AG04450 (cell line): ENCODE measurements at regions not wholly inside any gene's neighbourhood (a gene's known extent, or its start where the extent isn't known, plus 50 kb on each side); places are given as distances from the start of the nearest gene placed in this dataset.

ENCODE experiments used
- CTCF ChIA-PET: fragments of 300-600, 350-600 bp; formaldehyde crosslinking; extraction: SDS; loops from one replicate; lab custom pipeline; 2022; ENCODE audit warnings: antibody characterized with exemption, inconsistent platforms; lab: Charles Lee
- POLR2A ChIA-PET: fragments of 350-600 bp; formaldehyde crosslinking; extraction: SDS; loops from one replicate; lab custom pipeline; 2021; ENCODE audit warnings: antibody characterized with exemption, inconsistent platforms; lab: Yijun Ruan, JAX
- DNase-seq: peaks from one replicate; pipeline ENCODE4 v3.0.0-alpha.2; 2011; ENCODE audit warnings: low read depth, low spot score
- H3K27ac ChIP-seq: one replicate; pipeline ENCODE4 v1.5.1; 2012; ENCODE audit warnings: low read depth, low read length, control low read depth
- H3K27me3 ChIP-seq: one replicate; pipeline ENCODE4 v1.6.0; 2012; ENCODE audit warnings: low read length; ENCODE audit not compliant: control insufficient read depth, insufficient read depth
- H3K4me3 ChIP-seq: 2 replicates; pipeline ENCODE4 v1.5.1; 2011; ENCODE audit warnings: mild to moderate bottlenecking, low read depth, low read length, control low read depth
- H3K9me3 ChIP-seq: 2 replicates; pipeline ENCODE4 v1.5.1; 2012; ENCODE audit warnings: low read length; ENCODE audit not compliant: control insufficient read depth, insufficient read depth
- TF ChIP-seq, protein P1 (sequence below): IDR thresholded peaks from 2 replicates; pipeline ENCODE4 v1.5.1; 2011; ENCODE audit warnings: low read depth, low read length, control low read depth, inconsistent platforms

GRCh38 chr12:76708296-76708695 lies 55.6 kb upstream of the ZDHHC17 start:
- POLR2A ChIA-PET, result no interaction called here
- no peak overlapping the region for H3K4me3 ChIP-seq

DNA sequence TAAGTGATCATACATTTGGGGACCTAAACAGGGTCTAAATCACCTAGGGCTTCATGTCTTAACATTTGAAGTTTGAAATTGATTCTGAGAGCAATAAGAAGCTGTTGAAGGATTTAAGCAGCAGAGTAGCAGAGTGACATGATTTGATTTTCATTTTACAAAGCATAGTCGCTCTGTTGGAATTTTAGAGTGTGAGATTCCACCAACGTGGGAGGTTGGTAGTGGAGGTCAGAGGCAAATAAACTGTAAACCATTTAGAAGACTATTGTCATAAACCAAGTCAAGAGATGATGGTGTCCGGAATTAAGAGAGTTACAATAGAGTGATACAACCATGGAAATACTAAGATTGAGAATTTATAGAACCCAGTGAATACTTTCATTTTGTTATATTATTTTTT lies 52.7 kb upstream of the ZDHHC17 start:
- CTCF ChIA-PET, result interaction anchor here (0.7 to 0.9 kb wide), 2 partner anchors 125 to 901 kb away, joined by 3 to 4 read pairs; no protein-coding TSS in a partner anchor
- TF ChIP-seq, protein P1, sequence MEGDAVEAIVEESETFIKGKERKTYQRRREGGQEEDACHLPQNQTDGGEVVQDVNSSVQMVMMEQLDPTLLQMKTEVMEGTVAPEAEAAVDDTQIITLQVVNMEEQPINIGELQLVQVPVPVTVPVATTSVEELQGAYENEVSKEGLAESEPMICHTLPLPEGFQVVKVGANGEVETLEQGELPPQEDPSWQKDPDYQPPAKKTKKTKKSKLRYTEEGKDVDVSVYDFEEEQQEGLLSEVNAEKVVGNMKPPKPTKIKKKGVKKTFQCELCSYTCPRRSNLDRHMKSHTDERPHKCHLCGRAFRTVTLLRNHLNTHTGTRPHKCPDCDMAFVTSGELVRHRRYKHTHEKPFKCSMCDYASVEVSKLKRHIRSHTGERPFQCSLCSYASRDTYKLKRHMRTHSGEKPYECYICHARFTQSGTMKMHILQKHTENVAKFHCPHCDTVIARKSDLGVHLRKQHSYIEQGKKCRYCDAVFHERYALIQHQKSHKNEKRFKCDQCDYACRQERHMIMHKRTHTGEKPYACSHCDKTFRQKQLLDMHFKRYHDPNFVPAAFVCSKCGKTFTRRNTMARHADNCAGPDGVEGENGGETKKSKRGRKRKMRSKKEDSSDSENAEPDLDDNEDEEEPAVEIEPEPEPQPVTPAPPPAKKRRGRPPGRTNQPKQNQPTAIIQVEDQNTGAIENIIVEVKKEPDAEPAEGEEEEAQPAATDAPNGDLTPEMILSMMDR, result no peak
- DNase-seq, result no peak

More at GRCh38 chr12:76708296-76708695, 55.6 kb upstream of the ZDHHC17 start:
- CTCF ChIA-PET, result no interaction called here
- H3K27ac ChIP-seq, result no peak overlapping the region
- H3K27me3 ChIP-seq, result no peaks in the 10 kb centered on the region
- TF ChIP-seq, protein P1, result no peak
- no peak for DNase-seq
- no peaks in the 10 kb centered on the region for H3K9me3 ChIP-seq

DNA sequence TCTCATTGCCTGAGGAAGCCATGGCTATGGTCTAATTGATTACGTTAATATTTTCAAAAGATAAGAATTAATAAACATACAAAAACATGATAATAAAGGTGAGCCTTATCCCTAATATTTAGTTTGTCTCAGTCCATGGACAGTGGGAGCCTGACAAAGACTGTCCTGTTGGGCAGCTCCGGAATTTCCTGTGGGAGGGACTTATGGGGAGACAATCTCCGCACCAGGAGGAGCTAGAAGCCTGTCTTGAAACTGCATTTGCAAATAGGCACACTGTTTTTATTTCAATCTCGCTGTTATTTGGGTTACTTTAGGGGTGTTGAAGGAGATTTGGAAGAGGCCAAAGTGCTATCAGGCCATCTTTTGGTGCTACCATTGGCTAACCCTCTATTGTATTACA lies 50.8 kb upstream of the ZDHHC17 start:
- Histone ChIP-seq H3K27ac (no peak overlapping the region), H3K4me3 (no peak overlapping the region), H3K9me3 (no peaks in the 10 kb centered on the region), H3K27me3 (no peaks in the 10 kb centered on the region)
- CTCF ChIA-PET, result no interaction called here
- TF ChIP-seq, protein P1, result no peak
- POLR2A ChIA-PET, result no interaction called here
- DNase-seq, result no peak

More for the DNA sequence above, 52.7 kb upstream of the ZDHHC17 start:
- no peaks in the 10 kb centered on the region for H3K27me3 ChIP-seq
- POLR2A ChIA-PET, result no interaction called here
- no peaks in the 10 kb centered on the region for H3K9me3 ChIP-seq
- no peak overlapping the region for H3K4me3 ChIP-seq
- no peak overlapping the region for H3K27ac ChIP-seq

DNA sequence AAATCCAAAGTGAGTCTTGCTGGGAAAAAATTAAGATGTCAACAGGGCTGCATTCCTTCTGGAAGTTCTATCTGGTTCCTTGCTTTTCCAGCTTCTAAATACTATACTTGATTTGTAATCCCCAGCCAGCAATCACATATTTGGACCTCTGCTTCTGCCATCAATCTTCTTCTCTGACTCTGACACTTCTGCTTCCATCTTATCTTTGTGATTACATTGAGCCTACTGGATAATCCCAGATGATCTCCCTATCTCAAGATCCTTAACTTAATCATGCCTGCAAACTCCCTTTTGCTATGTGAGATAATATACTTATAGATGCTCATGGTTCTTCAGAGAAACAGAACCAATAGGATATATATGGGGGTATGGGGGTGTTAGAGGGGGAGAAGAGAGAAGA lies 49.9 kb upstream of the ZDHHC17 start:
- TF ChIP-seq, protein P1, result no peak
- Histone ChIP-seq H3K9me3 (no peaks in the 10 kb centered on the region), H3K27me3 (no peaks in the 10 kb centered on the region), H3K4me3 (no peak overlapping the region), H3K27ac (no peak overlapping the region)
- ChIA-PET CTCF (no interaction called here), POLR2A (no interaction called here)
- DNase-seq, result no peak
